ENCODE measurements at regions not wholly inside any gene's neighbourhood (a gene's known extent, or its start where the extent isn't known, plus 50 kb on each side); places are given as distances from the start of the nearest gene placed in this dataset.

DNA sequence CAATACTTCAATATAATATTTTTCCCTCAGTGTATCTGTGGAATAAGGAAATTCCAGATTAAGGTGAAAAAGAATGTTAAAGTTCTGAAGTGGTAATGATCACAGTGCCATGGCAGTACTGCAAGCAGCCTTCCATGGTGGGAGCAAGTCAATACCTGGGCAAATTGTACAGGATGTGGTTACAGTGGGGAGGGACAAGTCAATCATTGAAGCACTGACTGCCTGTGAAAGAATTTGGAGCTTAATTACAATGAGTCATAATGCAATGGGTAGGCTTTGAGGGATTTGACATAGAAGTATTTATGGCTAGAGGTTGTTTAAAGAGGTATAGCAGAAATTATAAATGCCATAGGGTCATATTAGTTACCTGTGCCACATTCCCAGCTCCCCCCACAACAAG, 786.5 kb upstream of the ACO1 start:
- TF ChIP-seq, protein P1, sequence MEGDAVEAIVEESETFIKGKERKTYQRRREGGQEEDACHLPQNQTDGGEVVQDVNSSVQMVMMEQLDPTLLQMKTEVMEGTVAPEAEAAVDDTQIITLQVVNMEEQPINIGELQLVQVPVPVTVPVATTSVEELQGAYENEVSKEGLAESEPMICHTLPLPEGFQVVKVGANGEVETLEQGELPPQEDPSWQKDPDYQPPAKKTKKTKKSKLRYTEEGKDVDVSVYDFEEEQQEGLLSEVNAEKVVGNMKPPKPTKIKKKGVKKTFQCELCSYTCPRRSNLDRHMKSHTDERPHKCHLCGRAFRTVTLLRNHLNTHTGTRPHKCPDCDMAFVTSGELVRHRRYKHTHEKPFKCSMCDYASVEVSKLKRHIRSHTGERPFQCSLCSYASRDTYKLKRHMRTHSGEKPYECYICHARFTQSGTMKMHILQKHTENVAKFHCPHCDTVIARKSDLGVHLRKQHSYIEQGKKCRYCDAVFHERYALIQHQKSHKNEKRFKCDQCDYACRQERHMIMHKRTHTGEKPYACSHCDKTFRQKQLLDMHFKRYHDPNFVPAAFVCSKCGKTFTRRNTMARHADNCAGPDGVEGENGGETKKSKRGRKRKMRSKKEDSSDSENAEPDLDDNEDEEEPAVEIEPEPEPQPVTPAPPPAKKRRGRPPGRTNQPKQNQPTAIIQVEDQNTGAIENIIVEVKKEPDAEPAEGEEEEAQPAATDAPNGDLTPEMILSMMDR (IDR thresholded peaks at IDR 0.05) = no peak
- no peak for TF ChIP-seq POLR2A (IDR thresholded peaks at IDR 0.05)
